ENCODE measurements at regions not wholly inside any gene's neighbourhood (a gene's known extent, or its start where the extent isn't known, plus 50 kb on each side); places are given as distances from the start of the nearest gene placed in this dataset.

DNA sequence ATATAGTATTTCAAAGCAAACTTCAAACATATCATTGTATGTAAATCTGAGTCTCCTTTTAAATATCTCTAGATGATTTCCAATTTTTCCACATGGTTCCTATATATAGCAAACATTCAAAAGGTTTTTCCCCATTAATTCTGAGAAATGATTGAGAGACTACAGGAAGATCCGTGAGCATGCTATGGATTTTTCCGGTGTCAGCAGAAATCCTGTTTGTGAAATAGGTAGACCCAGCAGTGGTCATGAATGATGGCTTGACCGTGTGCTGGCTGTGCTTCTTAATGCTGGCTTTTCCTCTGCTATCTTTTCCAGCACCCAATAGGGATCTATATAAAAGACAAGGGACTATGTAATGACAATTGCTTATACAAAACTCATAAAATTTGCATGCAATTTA is 485.3 kb downstream of the PSAT1 start:
- no peaks in the 10 kb centered on the region for H3K27me3 Mint-ChIP-seq (ENCODE audit: low read depth)
- H3K4me1 Mint-ChIP-seq (ENCODE audit: low read depth) = no peaks in the 10 kb centered on the region
- H3K9me3 Mint-ChIP-seq = no peaks in the 10 kb centered on the region
- no peak overlapping the region for H3K27ac Mint-ChIP-seq
- CTCF ChIA-PET = no interaction called here
- H3K36me3 Mint-ChIP-seq (ENCODE audit: low read depth) = no peaks in the 10 kb centered on the region
- H3K4me3 Mint-ChIP-seq = no peak overlapping the region
- DNase-seq = no peak
- intact Hi-C loops (cut with micrococcal nuclease) = no loop called here

DNA sequence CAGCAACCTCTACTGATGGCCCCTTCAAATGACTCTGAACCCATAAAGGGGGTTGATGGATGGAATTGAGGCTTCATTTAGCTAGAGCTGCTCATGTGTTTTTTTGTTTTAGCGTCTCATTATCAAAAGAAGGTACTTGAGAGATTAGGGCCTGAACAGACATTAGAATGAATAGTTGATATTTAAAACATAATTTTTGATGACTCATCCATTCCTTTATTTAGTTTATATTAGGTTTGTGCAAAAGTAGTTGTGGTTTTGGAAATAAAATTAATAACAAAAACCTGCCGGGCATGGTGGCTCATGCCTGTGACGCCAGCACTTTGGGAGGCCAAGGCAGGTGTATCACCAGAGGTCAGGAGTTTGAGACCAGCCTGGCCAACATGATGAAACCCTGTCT is 485.9 kb downstream of the PSAT1 start:
- no peaks in the 10 kb centered on the region for H3K4me1 Mint-ChIP-seq (ENCODE audit: low read depth)

DNA sequence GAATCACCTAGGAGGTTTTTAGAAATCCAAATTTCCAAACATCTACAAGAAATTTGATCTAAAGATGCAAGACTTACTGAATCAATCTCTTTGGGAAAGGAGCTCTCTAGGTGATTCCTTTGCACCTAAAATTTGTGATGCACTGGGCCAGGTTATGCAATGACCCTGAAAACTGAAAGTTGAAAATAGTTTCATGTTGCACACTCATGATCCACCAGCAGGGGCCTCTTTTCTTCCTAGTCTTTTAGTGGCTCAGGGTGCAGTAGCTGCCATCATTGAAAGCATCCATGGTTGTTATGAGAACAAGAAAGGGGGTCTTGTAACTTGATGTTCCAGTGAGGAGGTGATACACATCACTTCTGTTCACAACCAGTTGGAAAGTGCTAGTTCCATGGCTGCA is 486.8 kb downstream of the PSAT1 start:
- H3K4me3 Mint-ChIP-seq = no peak overlapping the region
- no peak for DNase-seq
- CTCF ChIA-PET = no interaction called here
- no peaks in the 10 kb centered on the region for H3K9me3 Mint-ChIP-seq
- intact Hi-C loops (cut with micrococcal nuclease) = no loop called here
- no peaks in the 10 kb centered on the region for H3K27me3 Mint-ChIP-seq (ENCODE audit: low read depth)
- H3K4me1 Mint-ChIP-seq (ENCODE audit: low read depth) = no peaks in the 10 kb centered on the region
- no peak overlapping the region for H3K27ac Mint-ChIP-seq
- no peaks in the 10 kb centered on the region for H3K36me3 Mint-ChIP-seq (ENCODE audit: low read depth)

More for the DNA sequence above, 485.9 kb downstream of the PSAT1 start:
- Mint-ChIP-seq H3K9me3 (no peaks in the 10 kb centered on the region), H3K27me3 (ENCODE audit: low read depth) (no peaks in the 10 kb centered on the region), H3K27ac (no peak overlapping the region), H3K4me3 (no peak overlapping the region), H3K36me3 (ENCODE audit: low read depth) (no peaks in the 10 kb centered on the region)
- CTCF ChIA-PET = interaction anchor here (0.7 kb wide), 2 partner anchors 13 to 66 kb away, joined by 5 read pairs; no protein-coding TSS in a partner anchor
- DNase-seq = no peak
- intact Hi-C loops (cut with micrococcal nuclease) = no loop called here

DNA sequence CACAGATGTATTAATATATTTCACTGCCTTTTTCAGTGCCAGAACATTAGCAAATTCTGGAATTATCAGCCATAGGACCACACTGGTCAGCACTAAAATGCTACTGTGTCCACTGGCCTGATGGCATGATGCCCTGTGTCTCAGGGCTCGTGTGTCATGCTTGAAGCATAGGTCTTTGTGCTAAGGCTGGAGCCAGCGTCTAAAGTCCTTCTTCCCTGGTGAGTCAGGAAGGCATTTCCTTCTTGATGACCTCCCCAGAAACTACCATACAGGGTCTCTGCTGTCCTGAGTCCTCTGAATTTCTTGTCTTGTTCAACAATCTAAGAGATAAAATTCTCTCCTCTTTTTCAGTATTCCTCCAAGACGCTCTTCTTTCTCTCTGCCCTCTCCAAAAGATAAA is 489.9 kb downstream of the PSAT1 start:
- no peak overlapping the region for H3K27ac Mint-ChIP-seq
- H3K4me1 Mint-ChIP-seq (ENCODE audit: low read depth) = no peaks in the 10 kb centered on the region
- H3K36me3 Mint-ChIP-seq (ENCODE audit: low read depth) = no peaks in the 10 kb centered on the region
- no peak overlapping the region for H3K4me3 Mint-ChIP-seq
- CTCF ChIA-PET = no interaction called here
- H3K27me3 Mint-ChIP-seq (ENCODE audit: low read depth) = no peaks in the 10 kb centered on the region
- H3K9me3 Mint-ChIP-seq = no peaks in the 10 kb centered on the region
- intact Hi-C loops (cut with micrococcal nuclease) = no loop called here
- DNase-seq = no peak

DNA sequence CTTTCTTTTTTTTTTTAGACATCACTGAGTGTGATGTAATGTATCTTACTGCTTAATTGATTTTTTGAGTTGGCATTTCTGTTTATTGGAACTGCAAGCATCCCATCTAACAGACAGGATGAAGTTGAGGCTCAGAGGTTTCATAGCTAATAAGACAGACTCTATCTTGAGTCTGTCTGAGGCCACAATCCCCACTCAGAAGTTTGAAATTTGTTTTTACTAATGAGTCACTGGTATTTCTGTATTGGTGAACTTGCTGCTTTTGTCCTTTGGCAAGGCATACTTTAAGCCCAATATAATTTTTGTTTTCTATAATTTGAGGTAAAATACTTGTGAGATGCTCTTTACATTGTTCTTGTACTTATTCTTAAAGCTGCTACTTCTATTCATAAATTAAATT is 491.2 kb downstream of the PSAT1 start:
- Mint-ChIP-seq H3K4me3 (no peak overlapping the region), H3K27me3 (ENCODE audit: low read depth) (no peaks in the 10 kb centered on the region), H3K27ac (no peak overlapping the region), H3K9me3 (no peaks in the 10 kb centered on the region), H3K4me1 (ENCODE audit: low read depth) (no peaks in the 10 kb centered on the region), H3K36me3 (ENCODE audit: low read depth) (no peaks in the 10 kb centered on the region)
- CTCF ChIA-PET = interaction anchor here (0.6 kb wide), 1 partner anchor 1712 kb away, joined by 3 read pairs; no protein-coding TSS in a partner anchor
- DNase-seq = no peak
- intact Hi-C loops (cut with micrococcal nuclease) = no loop called here

DNA sequence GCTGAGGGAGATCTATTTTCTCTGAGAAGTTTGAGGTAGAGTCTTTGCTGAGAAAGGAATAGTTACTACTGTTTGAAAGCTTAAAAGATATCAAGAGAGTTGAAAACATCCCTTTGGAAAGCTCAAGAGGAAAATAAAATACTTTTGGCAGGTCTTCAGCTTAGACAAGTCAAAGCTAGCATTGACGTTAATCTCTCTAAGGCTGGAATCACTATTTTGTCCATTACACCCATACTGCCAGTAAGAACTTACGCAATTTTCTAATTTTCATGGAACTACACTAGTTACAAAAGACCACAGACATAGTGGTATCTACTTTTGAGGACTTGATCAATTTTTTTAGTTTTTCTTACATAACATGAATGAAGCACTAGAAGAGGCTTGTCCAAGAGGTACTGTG is 494.9 kb downstream of the PSAT1 start:
- Mint-ChIP-seq H3K4me3 (no peak overlapping the region), H3K9me3 (no peaks in the 10 kb centered on the region), H3K36me3 (ENCODE audit: low read depth) (no peaks in the 10 kb centered on the region), H3K4me1 (ENCODE audit: low read depth) (no peaks in the 10 kb centered on the region), H3K27ac (no peak overlapping the region), H3K27me3 (ENCODE audit: low read depth) (no peaks in the 10 kb centered on the region)
- intact Hi-C loops (cut with micrococcal nuclease) = no loop called here
- CTCF ChIA-PET = interaction anchor here (1.2 kb wide), 1 partner anchor 123 kb away, joined by 3 read pairs; no protein-coding TSS in a partner anchor
- no peak for DNase-seq

DNA sequence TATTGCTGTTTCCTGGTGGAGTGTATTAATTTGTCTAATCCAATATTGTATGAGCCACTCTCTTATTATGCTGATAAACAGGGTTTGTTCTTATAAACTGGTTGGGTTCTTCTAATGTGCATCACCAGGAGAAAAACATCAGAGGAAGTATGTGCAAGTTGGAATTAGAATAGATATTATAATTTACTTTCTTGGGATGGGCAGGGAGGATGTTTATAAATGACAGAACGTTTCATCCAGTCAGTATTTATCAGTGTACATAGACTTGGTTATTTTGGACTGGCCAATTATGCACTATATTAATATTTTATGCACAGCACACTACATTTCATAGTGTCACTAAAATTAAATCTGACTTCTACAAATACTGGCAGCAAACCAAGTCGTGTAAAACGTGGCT is 495.8 kb downstream of the PSAT1 start:
- CTCF ChIA-PET = no interaction called here
- H3K27me3 Mint-ChIP-seq (ENCODE audit: low read depth) = no peaks in the 10 kb centered on the region
- intact Hi-C loops (cut with micrococcal nuclease) = no loop called here
- no peaks in the 10 kb centered on the region for H3K4me1 Mint-ChIP-seq (ENCODE audit: low read depth)
- no peak overlapping the region for H3K27ac Mint-ChIP-seq
- no peaks in the 10 kb centered on the region for H3K9me3 Mint-ChIP-seq
- no peaks in the 10 kb centered on the region for H3K36me3 Mint-ChIP-seq (ENCODE audit: low read depth)
- H3K4me3 Mint-ChIP-seq = no peak overlapping the region
- no peak for DNase-seq

DNA sequence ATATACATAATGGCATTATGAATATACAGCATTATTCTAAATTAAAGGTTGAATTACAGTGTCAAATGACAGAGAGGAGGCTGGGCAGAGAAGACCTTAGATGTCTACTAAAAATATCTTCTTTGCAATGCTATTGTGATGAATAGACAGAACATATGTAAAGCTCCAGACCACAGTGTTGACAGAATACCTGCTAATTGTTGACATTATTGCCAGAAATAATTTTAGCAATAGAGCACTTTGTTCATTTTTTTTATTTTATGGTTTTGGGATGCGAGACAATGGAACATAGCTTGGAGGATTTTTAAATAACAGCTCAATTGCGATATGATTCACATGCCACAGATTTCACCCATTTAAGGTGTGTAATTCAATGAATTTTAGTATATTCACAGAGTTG is 508.8 kb downstream of the PSAT1 start:
- H3K4me3 Mint-ChIP-seq = no peak overlapping the region
- intact Hi-C loops (cut with micrococcal nuclease) = no loop called here
- CTCF ChIA-PET = no interaction called here
- DNase-seq = no peak
- H3K27me3 Mint-ChIP-seq (ENCODE audit: low read depth) = peaks cover 3% of the 10 kb centered on the region
- H3K27ac Mint-ChIP-seq = no peak overlapping the region
- H3K4me1 Mint-ChIP-seq (ENCODE audit: low read depth) = no peaks in the 10 kb centered on the region
- H3K9me3 Mint-ChIP-seq = no peaks in the 10 kb centered on the region
- H3K36me3 Mint-ChIP-seq (ENCODE audit: low read depth) = no peaks in the 10 kb centered on the region

DNA sequence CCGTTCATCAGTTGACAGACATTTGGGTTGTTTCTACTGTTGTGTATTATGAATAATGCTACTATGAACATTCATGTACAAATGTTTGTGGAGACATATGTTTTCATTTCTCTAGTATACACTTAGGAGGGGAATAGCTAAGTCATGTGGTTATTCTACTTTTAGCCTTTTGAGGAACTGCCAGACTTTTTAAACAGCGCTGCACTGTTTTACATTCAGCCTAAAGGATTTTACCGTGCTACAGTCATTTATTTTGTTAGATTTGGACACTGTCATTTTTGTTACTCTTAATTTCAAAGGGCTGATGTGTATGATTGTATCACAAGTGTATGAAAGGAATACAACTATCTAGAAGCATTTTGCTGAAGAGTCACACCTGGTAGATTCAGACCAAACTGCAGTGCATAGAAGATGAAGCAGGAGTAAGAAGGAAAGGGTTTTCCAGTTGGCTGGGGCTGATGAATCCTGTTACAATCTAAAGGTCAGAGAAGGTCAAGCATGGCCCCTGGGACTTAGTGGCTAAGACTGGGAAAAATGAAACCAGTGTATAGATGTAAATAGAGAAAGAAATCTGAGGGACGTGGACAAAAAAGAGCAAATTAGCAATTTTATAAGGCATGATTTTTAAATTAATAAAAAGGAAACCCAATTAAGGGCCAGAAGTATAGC is 509.7 kb downstream of the PSAT1 start:
- H3K9me3 Mint-ChIP-seq = no peaks in the 10 kb centered on the region
- no peaks in the 10 kb centered on the region for H3K4me1 Mint-ChIP-seq (ENCODE audit: low read depth)
- peaks cover 3% of the 10 kb centered on the region for H3K27me3 Mint-ChIP-seq (ENCODE audit: low read depth)
- intact Hi-C loops (cut with micrococcal nuclease) = no loop called here
- no peak for DNase-seq
- CTCF ChIA-PET = no interaction called here
- no peak overlapping the region for H3K4me3 Mint-ChIP-seq
- no peak overlapping the region for H3K27ac Mint-ChIP-seq
- H3K36me3 Mint-ChIP-seq (ENCODE audit: low read depth) = no peaks in the 10 kb centered on the region

DNA sequence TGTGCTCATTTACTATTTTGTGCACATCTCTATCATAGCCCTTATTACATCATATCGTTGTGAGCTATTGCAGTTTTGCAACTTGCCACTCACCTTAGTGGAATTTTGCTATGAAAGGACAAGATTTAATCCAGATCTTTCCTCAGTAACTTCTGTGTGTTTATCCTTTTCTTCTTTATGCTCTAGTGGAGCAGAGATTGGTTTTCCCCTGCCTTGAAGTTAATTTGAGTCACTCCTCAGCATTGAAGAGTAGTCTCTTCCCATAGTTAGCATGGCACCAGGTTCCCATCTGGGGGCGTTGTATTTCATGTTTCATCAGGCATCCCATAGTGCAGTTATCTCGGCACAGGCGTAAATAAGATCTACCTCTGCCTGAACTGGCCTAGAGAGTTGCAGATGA is 510.4 kb downstream of the PSAT1 start:
- H3K4me1 Mint-ChIP-seq (ENCODE audit: low read depth) = no peaks in the 10 kb centered on the region
- no peak overlapping the region for H3K27ac Mint-ChIP-seq
- CTCF ChIA-PET = interaction anchor here (0.6 kb wide), 1 partner anchor 14 kb away, joined by 3 read pairs; no protein-coding TSS in a partner anchor
- peaks cover 3% of the 10 kb centered on the region for H3K27me3 Mint-ChIP-seq (ENCODE audit: low read depth)
- no peak for DNase-seq
- no peak overlapping the region for H3K4me3 Mint-ChIP-seq
- intact Hi-C loops (cut with micrococcal nuclease) = no loop called here
- no peaks in the 10 kb centered on the region for H3K36me3 Mint-ChIP-seq (ENCODE audit: low read depth)
- no peaks in the 10 kb centered on the region for H3K9me3 Mint-ChIP-seq

DNA sequence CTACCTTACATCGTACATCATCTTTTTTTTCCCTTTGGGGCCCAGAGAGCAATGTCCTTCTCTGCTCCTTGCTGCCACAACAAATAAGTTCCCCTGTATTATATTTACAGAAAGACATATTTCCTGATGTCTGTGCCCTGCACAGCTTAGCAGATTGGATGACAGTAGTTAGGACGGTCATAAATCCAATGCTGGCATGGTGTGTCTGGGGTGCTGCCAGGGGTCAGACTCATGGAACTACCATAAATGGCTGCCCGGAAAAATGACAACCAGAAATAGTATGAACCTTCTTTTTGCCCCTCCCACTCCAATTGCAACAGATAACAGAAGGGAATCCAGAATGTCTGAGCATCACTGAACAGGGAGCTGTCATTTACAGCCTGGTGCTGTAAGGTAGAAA is 511.1 kb downstream of the PSAT1 start:
- intact Hi-C loops (cut with micrococcal nuclease) = no loop called here

DNA sequence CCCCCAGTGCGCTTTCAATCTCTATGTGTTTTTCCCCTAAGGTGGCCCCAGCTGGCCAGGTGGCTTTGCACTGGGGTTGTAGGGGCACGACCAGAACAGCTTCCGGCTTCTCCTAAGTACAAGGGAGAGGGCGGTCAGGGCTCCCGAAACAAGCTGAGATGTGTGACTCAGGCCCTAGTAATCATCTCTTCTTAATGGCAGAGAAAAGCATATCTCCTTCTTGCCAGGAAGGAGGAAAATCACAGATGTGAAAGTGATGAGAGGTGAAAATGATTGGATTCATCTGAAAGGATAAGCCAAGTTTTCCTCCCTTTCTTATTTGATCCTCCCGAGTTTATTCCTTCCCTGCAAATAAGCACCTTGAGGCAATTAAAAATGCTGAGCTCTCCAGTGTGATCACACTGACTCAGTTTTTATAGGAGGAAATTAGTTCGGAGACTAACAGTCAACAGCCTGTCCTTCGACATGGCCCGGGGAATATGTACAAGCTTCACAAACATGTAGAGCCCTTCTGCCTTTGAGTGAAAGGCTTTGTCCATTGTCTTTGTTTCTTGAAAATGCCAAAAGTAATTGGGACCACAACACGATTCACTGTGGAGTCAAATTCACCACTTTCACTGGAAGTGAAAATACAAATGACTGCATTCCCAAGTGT is 514.8 kb downstream of the PSAT1 start:
- Mint-ChIP-seq H3K36me3 (ENCODE audit: low read depth) (no peaks in the 10 kb centered on the region), H3K4me1 (ENCODE audit: low read depth) (no peaks in the 10 kb centered on the region), H3K4me3 (no peak overlapping the region), H3K27ac (no peak overlapping the region), H3K9me3 (no peaks in the 10 kb centered on the region), H3K27me3 (ENCODE audit: low read depth) (peaks cover 3% of the 10 kb centered on the region)
- no peak for DNase-seq
- CTCF ChIA-PET = no interaction called here
- intact Hi-C loops (cut with micrococcal nuclease) = no loop called here

More for the DNA sequence above, 511.1 kb downstream of the PSAT1 start:
- no peaks in the 10 kb centered on the region for H3K9me3 Mint-ChIP-seq
- H3K4me3 Mint-ChIP-seq = no peak overlapping the region
- no peak for DNase-seq
- CTCF ChIA-PET = interaction anchor here (0.6 kb wide), 1 partner anchor 13 kb away, joined by 3 read pairs; no protein-coding TSS in a partner anchor
- H3K4me1 Mint-ChIP-seq (ENCODE audit: low read depth) = no peaks in the 10 kb centered on the region
- no peak overlapping the region for H3K27ac Mint-ChIP-seq
- no peaks in the 10 kb centered on the region for H3K36me3 Mint-ChIP-seq (ENCODE audit: low read depth)
- peaks cover 3% of the 10 kb centered on the region for H3K27me3 Mint-ChIP-seq (ENCODE audit: low read depth)

DNA sequence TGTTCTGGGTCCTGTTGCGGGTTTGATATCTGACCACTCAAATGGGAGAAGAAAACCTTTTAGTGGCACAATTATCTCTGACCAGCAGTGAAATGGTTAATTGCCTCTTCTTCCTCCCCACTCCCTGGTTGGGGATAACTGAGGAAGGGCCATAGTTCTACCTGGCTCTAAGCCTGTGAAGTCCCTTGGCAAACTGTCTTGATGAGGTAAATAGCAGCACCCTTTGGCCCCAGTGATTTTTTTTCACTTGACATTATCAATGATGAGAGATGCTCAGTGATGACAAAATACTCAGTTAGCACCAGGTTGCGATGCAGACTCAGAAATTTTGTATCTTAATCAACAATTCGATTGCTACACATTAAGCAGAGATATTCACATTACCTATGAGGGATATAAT is 515.7 kb downstream of the PSAT1 start:
- Mint-ChIP-seq H3K9me3 (no peaks in the 10 kb centered on the region), H3K27ac (no peak overlapping the region), H3K27me3 (ENCODE audit: low read depth) (peaks cover 3% of the 10 kb centered on the region), H3K4me3 (no peak overlapping the region), H3K4me1 (ENCODE audit: low read depth) (no peaks in the 10 kb centered on the region), H3K36me3 (ENCODE audit: low read depth) (no peaks in the 10 kb centered on the region)
- intact Hi-C loops (cut with micrococcal nuclease) = no loop called here
- CTCF ChIA-PET = no interaction called here
- no peak for DNase-seq

All from activated naive CD4-positive, alpha-beta T cell treated with anti-CD3 and anti-CD28 coated beads for 36 hours (primary cell).